ENCODE measurements at regions not wholly inside any gene's neighbourhood (a gene's known extent, or its start where the extent isn't known, plus 50 kb on each side); places are given as distances from the start of the nearest gene placed in this dataset.

- ChIA-PET CTCF (no interaction called here), POLR2A (no interaction called here)
- H3K4me3 ChIP-seq (ENCODE audit: low read depth in 2 of 2, low read length in 1 of 2): no peak overlapping the region
- no peak overlapping the region for H3K4me2 ChIP-seq
- no peak overlapping the region for H3K9ac ChIP-seq
- H3K9me3 ChIP-seq: no peaks in the 10 kb centered on the region
- H4K20me1 ChIP-seq (ENCODE audit: insufficient read depth): no peaks in the 10 kb centered on the region
- H3K27ac ChIP-seq (ENCODE audit: low read depth in 2 of 2, low read length in 1 of 2): no peak overlapping the region
- DNase-seq: no peak
- H3K27me3 ChIP-seq (ENCODE audit: insufficient read depth): no peaks in the 10 kb centered on the region
- H3K4me1 ChIP-seq (ENCODE audit: control insufficient read depth in 1 of 2, insufficient read depth in 2 of 2, low read depth in 1 of 2, low read length in 1 of 2): no peaks in the 10 kb centered on the region
- no peak overlapping the region for H2AFZ ChIP-seq (ENCODE audit: low read depth)
- no peaks in the 10 kb centered on the region for H3K9me2 ChIP-seq
- H3K36me3 ChIP-seq (replicated peaks in 1 of 2; ENCODE audit: control insufficient read depth in 1 of 2, insufficient read depth in 2 of 2, low read length in 1 of 2): no peaks in the 10 kb centered on the region
- H3F3A ChIP-seq (replicated peaks; ENCODE audit: insufficient read depth): no peaks in the 10 kb centered on the region
- WGBS (ENCODE audit: low lambda C conversion rate): 0% methylated on average over 3 of the region's 3 CpGs
- no peaks in the 10 kb centered on the region for H3K79me2 ChIP-seq (ENCODE audit: insufficient read depth)
- TF ChIP-seq USF1 (IDR thresholded peaks at IDR 0.05; ENCODE audit: borderline replicate concordance, low read depth) (no peak), RXRA (IDR thresholded peaks at IDR 0.05; ENCODE audit: borderline replicate concordance, low read depth) (no peak), YY1 (IDR thresholded peaks at IDR 0.05; ENCODE audit: low read depth) (no peak), RCOR1 (IDR thresholded peaks at IDR 0.05; ENCODE audit: low read length) (no peak), SIN3A (IDR thresholded peaks at IDR 0.05; ENCODE audit: borderline replicate concordance, low read depth, low read length) (no peak), FOXM1 (IDR thresholded peaks at IDR 0.05; ENCODE audit: low read depth) (no peak), EP300 (IDR thresholded peaks at IDR 0.05; ENCODE audit: borderline replicate concordance in 1 of 2, low read depth in 1 of 2, low read length in 1 of 2) (no peak), MEF2A (IDR thresholded peaks at IDR 0.05; ENCODE audit: borderline replicate concordance, low read depth) (no peak), TEAD4 (IDR thresholded peaks at IDR 0.05; ENCODE audit: borderline replicate concordance, insufficient read depth) (no peak), TCF12 (IDR thresholded peaks at IDR 0.05) (no peak), RAD21 (IDR thresholded peaks at IDR 0.05; ENCODE audit: low read length) (no peak), RFX5 (IDR thresholded peaks at IDR 0.05; ENCODE audit: low read length) (no peak), PBX3 (IDR thresholded peaks at IDR 0.05) (no peak), POLR2AphosphoS5 (IDR thresholded peaks at IDR 0.05; ENCODE audit: low read depth, low read length) (no peak), FOSL2 (IDR thresholded peaks at IDR 0.05; ENCODE audit: borderline replicate concordance, low read depth) (no peak), ELF1 (IDR thresholded peaks at IDR 0.05) (no peak), USF2 (IDR thresholded peaks at IDR 0.05; ENCODE audit: borderline replicate concordance, low read depth, low read length) (no peak), EZH2phosphoT487 (IDR thresholded peaks at IDR 0.05; ENCODE audit: borderline replicate concordance, low read depth) (no peak)
- TF ChIP-seq, protein P1, sequence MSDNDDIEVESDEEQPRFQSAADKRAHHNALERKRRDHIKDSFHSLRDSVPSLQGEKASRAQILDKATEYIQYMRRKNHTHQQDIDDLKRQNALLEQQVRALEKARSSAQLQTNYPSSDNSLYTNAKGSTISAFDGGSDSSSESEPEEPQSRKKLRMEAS (IDR thresholded peaks at IDR 0.05; ENCODE audit: low read depth): no peak
Measured at GRCh38 chr14:97331526-97331925, 534.3 kb downstream of the VRK1 start.

Data from SK-N-SH (cell line).